Left kidney (tissue), 1 donor: ENCODE measurements at regions not wholly inside any gene's neighbourhood (a gene's known extent, or its start where the extent isn't known, plus 50 kb on each side); places are given as distances from the start of the nearest gene placed in this dataset.

ENCODE experiments used
- DNase-seq: peaks from one replicate; pipeline ENCODE4 v3.0.0-alpha.2; 2013

DNA sequence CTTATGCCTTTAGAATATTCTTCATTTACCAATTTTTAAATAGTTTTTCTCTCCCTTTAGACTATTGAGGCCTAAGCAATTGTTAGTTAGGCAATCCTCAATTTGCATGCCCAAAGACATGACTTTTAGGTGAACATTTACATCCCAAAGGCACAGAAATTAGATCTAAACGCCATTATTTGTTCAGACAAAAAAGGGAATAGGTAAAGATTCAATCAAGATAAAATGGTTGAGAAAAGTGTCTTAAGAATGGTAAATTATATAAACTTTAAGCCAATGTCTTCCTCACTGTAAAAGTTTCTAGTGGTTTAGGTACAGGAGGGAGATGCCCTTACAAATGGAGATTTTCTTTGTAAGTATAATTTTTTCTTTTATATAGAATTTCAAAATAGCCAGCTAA is 50.2 kb upstream of the MME start:
- no peak for DNase-seq

DNA sequence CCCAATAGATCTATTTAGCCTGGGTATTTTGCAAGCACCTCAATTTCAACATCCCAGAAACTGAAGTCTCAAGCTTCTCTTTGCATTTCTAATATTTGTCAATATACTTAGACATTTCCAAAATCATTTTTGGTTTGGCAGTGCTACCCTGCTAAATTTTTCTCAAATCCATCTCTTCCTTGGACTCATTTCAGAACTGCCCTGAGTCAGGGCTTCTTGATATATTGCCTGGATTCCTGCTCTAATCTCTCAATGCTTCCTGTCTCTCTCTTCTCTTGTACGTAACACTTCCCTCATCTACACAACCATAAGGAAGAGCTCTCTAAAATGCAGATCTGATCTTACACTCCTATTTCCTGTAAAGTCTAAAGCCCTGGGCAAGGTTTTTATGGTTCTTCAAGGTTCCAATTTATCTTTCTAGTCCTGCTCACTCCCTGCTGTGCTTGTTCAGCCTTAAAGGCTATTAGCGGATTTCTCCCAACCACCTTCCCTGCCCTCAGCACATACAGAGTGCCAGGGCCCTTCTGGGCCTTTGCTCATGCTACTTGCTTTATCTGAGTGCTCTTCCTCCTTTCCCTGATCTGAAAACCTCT is 53.0 kb upstream of the MME start:
- DNase-seq: no peak

DNA sequence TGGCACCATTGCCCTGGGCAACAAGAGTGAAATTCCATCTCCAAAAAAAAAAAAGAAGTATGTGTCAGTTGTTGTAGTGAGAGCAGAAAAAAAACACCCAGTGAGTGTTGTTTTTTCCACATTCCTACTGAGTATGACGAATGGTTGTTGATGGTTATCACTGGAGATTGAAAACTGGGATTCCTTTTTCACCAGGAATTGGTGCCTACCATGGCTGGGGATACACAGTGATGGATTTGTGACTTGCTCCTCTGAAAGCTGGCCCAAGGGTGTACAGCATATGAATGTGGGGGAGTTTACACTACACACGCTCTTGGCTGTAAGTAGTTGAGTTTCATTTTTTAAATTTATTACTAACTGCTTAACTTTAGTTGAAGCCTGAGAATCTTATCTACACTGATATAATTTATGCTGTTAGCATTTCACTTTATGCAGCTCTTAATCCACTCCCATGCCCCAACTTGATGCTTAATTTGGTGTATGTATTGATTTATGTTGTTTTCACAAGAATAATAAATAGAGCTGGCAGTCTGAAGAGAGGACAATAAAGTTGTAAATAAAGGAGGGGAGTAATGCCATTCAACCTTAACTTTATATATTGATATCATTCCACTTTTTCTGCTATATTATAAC is 56.0 kb upstream of the MME start:
- no peak for DNase-seq

DNA sequence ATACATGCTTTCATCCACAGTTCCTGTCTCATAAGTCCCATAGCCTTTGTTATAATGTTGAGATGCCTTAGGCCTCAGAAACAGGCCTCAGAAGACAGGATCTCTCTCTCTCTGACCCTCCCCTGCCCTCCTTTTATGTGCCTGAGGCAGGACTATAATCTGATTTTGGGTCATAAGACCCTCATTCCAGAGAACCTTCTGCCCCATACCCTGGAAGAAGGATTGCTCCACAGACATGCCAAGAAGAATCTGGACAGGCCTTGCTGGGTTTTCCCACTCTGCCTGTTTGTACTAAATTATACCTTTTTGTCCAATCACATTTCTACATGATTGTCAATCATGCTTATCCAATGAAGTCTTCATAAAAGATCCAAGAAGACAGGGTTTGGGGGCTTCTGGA is 57.2 kb upstream of the MME start:
- DNase-seq: no peak

DNA sequence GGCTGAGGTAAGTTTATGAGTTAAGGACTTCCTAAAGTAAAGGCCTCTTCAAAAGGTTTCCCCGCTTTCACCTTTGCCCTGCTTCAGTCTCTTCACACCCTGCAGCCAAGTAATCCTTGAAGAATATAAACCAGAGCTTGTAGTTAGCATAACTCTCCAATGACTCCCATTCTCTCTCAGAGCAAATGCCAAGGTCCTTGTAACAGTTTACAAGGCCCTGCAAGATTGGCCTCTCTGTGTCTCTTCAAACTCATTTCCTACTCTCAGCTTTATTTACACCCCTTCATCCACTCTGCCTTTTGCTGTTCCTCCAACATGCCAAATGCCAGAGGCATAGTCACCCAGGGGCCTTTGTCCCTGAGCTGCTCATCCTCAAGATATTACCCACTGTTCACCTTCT is 60.5 kb upstream of the MME start:
- no peak for DNase-seq

DNA sequence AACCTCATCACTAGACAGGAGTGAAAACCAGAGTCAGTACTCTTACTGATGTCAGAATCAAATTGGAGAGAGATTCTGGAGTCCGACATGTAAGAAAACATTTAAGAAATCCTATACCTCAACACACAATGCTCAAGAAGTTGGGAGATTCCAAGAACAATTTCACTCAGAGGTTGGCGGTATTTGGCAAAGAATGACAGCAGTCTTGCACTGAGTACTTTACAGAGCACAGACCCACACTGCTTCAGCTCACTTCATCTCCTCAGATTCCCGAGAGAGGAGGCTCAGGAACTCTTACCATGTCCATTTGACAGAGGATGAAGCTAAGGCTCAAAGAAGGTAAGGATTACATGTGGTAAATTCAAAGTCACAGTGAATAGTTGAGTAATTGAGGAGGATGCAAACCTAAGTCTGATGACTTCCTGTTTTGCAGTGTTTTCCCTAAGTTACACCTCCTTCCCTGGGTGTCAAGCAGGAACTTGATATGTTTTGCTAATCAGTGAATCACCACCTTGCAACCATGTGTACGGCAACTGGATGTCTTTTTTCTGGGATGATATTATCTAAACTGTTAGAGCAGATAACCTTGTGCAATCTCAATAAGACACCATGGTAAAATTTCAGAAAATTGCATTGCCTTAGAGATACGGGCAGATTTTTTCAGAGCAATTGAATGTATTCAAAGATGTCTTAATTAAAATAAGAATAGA is 61.3 kb upstream of the MME start:
- no peak for DNase-seq

DNA sequence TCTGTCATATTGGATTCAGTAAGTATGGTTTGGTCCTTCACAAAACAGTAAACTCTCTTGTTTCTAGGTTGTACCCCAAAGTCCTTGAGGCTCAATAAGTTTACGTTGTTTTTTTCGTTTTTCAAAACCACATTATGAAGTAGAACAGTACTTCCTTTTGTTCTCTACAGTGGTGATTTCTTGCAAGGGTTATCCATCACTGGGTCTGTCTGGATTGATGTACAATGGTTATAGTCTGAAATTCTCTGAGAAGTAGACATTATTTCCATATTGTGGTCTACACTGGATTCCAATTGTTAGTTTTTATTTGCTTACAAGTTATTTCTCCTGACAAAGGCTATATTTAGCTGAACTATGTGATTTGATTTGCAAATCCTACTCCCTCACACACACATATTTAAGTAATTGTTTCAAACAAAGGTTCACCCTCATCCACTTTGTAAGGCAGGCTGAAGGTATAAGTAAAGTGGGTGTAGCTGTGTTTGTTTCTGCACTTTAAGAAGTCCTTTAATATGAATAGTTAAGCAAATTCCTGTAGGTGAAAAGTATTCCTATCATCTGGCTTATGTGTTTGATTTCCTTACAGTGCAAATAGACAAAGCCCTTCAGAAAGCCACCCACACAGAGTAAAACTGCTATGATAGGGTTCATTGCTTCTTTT is 64.2 kb upstream of the MME start:
- DNase-seq: no peak

DNA sequence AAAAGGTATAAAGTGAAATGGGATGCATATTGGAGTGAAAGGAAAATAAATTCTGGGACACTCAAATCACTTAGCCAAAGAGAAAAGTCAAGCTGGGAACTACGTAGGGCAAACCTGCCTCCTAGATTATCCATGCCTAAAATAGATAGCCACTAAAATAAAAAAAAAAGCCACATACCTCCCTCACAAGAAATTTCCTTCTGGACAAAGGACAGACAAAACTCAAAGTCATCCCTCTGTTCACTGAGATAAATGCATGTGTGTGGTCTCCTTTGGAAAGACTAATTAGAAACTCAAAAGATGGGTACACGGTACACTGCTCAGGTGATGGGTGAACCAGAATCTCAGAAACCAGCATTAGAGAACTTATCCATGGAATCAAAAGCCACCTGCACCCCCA is 65.2 kb upstream of the MME start:
- DNase-seq: no peak

DNA sequence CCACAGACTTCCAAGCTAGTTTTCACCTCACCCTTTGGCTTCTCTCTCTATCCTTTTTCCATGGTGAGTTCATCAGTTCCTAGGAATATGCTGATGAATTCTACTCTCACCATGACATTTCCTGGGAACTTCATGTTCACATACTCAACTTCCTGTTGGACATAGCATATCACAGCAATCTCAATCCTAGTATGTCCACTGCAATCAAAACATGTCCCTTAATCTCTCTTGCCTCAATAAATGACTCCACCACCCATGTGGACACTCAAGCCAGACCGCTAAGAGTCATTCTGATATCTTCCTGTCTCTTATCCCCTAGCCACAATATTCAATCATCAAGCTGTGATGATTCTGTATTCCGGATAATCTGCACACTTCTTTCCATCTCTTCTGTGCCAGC is 66.7 kb upstream of the MME start:
- DNase-seq: no peak

DNA sequence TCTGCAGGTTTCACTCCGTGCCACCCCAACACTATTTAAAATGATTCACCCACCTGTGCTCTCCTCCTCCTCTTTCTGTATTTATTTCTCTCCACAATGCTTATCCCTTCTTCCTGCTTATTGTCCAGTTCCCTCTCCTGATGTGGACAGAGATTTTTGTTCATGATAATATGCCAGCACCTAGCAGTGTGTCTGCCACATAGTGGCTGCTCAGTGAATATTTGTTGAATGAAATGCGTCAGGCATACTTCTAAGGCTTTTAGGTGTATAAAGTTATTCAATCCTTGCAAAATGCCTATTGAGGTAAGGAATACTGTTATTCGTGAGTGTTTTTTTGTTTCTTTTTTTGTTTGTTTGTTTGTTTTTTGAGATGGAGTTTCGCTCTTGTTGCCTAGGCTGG is 67.5 kb upstream of the MME start:
- no peak for DNase-seq

DNA sequence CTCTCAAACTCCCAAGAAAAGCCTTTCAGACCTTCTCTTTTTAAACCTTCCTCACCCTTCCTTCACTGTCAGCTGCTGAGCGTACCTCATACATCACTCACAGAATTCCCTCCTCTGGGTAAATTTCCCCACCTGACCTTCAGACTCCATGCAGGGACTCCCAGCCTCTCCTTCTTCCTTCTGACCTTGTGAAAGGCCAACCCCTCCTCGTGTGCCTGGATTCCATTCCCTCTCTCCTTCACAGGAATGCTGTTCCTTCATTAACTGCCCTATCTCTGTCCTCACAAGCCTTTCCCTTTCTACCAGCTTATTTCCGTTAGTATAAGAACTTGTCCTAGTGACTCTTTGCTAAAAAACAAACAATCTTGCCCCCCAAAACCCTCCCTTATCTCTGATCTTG is 69.7 kb upstream of the MME start:
- no peak for DNase-seq

DNA sequence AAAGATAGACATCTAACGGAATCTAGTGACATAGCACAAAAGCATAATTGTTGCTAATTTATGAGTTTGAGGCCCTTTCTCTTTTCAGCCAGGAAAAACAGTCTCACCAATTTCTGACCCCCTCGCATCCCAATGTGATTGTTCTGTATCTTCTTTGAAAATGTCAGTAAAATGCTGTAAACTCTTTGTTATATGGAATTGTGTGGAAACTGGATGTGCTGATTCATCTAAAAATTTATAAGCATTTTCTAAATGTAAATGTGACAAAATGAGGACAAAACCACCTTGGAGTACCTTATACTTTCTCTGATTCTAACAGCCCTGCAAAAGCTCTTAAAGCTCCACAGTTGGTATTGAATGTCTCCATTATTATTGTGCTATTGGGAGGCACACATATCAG is 70.9 kb upstream of the MME start:
- DNase-seq: no peak

DNA sequence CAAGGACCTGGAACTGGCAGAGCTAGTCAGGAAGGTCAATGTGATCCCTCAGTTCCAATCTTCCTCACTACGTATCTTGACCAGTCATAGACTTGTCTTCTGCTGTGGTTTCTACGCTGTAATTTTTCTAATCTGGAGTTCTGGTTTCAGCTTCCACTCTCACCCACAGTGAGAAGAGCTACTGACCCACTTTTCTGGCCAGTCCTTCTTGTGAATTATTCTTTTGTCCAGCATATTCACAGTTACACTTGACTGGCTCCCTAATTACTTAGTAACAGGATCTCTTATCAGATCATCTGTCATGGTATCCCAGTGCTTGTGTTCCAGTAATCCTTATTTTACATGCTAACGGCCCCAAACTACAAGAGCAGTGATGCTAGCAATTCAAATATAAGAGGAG is 72.4 kb upstream of the MME start:
- DNase-seq: no peak

DNA sequence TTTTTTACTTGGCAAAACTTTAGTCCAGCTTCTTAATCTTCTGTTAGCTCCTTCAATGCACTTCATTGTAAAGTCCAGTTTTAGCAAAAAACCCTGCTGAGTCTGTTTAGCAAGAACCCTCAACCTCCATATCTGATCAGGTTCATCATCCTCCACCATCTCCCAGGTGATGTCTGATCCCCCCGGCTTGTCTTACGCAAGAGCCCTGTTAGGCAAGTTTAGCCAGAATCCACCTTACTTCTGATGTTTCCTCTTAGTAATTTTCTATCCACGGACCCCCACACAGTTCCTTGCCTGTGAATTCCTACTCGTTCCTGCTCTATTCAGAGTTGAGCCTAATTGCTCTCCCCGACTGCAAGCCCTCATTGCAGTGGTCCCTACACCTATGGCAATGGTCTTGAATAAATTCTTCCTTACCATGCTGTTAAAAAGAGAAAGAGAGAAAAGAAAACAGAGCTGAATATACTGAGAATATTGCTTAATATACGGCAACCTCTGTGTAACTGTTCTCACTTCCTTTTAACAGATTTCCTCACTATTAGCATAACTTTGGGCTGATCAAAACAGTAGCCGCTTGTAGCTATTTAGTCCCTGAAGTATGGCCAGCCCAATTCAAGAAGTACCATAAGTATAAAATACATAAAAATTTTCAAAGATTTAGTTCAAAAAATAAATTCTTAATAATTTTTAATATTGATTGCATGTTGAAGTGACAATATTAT is 78.7 kb upstream of the MME start:
- no peak for DNase-seq

DNA sequence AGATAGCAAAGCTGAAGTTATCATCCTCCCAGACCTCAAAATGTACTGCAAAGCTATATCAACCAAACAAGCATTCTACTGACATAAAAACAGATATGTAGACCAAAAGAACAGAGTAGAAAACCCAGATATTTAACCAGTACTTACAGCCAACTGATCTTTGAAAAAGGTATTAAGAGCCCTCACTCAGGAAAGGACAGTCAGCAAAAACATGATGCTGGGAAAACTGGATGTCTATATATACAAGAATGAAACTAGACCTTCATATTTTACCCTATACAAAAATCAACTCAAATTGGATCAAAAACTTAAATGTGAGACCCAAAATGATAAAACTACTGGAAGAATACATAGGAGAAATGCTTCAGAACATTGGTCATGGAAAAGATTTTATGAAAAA is 87.5 kb upstream of the MME start:
- no peak for DNase-seq

DNA sequence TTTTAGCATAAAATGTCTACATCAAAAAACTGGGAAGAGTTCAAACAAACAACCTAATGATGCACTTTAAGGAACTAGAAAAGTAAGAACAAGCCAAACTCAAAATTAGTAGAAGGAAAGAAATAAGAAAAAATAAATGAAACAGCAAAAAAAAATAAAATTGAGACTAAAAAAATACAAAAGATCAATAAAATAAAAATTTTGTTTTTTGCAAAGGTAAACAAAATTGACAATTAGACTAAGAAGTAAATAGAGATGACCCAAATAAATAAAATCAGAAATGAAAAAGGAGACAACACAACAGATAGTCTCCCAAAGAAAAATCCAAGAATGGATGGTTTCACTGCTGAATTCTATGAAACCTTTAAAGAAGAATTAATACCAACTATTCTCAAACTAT is 89.6 kb upstream of the MME start:
- DNase-seq: no peak

DNA sequence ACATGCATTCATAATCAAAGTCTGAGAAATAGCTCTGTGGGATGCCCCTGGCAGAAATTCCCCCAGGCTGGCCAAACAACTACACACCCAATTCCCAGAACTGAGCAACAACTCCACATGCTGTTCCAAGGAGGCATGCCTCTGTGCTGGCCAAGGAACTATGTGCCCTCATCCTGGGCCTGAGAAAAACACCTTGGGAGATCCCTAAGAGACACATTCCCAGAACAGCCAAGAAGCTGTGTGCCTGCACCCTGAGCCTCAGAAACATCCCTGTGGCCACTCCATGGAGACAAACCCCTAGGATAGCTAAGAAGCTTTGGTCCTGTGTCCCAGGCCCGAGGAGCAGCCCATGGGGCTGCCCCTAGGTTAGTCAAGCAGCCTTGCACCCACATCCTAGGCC is 92.3 kb upstream of the MME start:
- no peak for DNase-seq

DNA sequence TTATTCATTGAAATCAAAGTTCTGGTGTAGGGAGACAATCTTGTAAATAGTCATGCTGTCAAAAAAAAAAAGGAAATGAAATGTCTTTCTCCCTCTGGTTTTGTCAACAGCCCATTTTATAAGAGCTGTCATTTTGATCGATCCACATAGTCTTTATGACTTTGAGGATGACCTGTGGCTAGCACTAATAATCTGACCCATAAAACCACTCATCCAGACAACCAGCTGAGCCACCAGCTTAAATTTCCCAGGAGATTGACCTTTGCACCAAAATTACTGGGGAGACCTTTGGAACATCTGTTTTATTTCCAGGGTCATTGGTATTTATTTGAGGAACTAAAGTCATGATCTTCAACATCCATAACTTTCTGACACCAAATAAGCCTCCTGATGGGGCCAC is 98.5 kb upstream of the MME start:
- no peak for DNase-seq

DNA sequence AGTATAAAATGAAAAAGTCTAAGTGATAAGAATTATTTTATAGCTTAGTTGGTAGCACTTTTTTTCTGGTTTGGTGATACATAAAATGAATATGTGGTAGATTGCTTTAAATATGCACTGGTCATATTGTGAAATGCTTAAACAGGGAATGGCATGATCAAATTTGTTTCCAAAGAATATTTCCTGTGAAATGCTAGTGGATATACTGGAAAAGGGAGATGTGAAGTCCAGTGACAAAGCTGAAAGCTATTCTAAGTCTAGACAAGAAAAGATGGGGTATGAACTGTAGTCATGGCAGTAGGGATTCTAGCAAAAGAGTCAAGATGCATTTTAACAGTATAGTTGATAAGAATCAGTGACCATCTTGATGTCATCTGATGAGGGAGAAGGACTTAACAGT is 98.9 kb upstream of the MME start:
- DNase-seq: no peak

DNA sequence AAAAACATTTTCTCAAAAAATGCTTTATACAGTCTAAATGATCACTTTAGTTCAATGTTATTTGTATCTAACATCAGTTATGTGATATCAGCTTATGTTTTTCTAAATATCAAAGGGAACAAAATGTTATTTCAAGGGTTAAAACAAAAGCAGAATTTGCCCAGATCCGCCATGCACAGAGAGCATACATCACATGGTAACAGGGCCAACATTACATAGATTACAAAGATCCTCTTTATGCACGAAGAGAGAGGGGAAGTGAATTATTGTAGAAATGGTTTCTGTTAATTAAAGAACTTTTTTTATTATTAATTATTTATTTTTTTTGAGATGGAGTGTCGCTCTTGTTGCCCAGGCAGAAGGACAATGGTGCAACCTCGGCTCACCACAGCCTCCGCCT is 100.8 kb upstream of the MME start:
- no peak for DNase-seq

DNA sequence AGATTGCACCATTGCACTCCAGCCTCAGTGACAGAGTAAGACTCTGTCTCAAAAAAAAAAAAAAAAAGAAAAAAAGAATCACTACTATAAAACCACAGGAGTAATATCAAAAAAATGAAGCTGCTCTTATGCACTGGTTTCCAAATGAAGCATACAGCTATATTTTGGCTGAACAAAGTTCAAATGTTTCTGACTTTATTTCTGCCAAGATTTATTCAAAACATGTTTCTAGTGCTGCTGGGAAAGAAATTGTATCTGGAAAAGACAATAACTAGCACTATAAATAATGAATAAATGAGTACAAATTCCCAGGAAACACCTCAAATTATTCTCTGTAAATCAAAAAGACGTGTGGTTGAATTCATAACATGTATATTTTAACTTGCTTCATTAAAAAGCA is 102.5 kb upstream of the MME start:
- DNase-seq: no peak

DNA sequence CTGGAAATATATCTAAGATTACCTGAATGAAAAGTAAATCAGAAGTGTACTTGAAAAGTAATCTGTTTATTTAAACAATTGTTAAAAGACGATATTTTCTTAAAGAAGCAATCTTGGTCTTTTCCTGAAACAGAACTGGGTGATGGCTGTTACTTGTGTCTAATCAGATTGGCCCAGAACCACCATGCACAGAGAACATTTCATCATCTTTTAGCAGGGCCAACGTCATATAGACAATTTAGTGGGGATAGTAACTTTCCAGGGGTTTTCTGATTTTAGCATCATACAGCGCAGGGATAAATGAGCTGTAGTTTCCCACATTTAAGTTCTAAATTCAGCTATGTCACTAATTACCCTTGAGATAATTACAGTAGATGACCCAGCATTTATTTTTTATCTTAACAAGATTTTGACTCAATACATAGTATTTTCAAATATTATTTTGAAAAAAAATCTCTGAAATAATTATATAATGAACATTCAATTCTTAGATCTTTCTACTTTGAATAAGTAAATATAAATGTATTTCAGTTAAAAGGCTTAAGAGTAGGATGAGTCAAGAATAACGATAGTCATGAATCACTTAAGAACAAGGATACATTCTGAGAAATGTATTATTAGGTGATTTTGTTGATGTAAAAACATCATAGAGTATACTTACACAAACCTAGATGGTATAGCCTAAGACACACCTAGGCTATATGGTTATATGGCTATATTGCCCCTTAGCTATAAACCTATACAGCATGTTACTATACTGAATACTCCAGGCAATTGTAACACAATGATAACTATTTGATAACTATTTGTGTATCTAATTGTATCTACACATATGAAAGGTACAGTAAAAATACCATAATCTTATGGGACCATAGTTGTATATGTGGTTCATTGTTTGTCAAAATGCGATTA is 103.8 kb upstream of the MME start:
- DNase-seq: no peak
